ENCODE measurements at regions not wholly inside any gene's neighbourhood (a gene's known extent, or its start where the extent isn't known, plus 50 kb on each side); places are given as distances from the start of the nearest gene placed in this dataset.
"Not testable (repeated sequence)": the region's sequence is repeated elsewhere in the genome, so short reads cannot be mapped to it uniquely, and the experiment has no call there.

GRCh38 chr2:109722026-109722425 is 72.1 kb upstream of the RGPD5 start:
- no peaks in the 10 kb centered on the region for H3K36me3 ChIP-seq
- no peaks in the 10 kb centered on the region for H3K9me3 ChIP-seq
- DNase-seq (ENCODE audit: low spot score) (no peak), ATAC-seq (ENCODE audit: insufficient number of reproducible peaks, low FRiP score, low read depth) (no peak)
- TF ChIP-seq, protein P1, sequence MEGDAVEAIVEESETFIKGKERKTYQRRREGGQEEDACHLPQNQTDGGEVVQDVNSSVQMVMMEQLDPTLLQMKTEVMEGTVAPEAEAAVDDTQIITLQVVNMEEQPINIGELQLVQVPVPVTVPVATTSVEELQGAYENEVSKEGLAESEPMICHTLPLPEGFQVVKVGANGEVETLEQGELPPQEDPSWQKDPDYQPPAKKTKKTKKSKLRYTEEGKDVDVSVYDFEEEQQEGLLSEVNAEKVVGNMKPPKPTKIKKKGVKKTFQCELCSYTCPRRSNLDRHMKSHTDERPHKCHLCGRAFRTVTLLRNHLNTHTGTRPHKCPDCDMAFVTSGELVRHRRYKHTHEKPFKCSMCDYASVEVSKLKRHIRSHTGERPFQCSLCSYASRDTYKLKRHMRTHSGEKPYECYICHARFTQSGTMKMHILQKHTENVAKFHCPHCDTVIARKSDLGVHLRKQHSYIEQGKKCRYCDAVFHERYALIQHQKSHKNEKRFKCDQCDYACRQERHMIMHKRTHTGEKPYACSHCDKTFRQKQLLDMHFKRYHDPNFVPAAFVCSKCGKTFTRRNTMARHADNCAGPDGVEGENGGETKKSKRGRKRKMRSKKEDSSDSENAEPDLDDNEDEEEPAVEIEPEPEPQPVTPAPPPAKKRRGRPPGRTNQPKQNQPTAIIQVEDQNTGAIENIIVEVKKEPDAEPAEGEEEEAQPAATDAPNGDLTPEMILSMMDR (IDR thresholded peaks at IDR 0.05) = no peak
- H3K27me3 ChIP-seq (replicated peaks; ENCODE audit: insufficient read depth) = no peaks in the 10 kb centered on the region
- no peak overlapping the region for H3K27ac ChIP-seq
- no peak overlapping the region for H3K4me3 ChIP-seq
- H3K4me1 ChIP-seq (ENCODE audit: control insufficient read depth in 1 of 2, low read depth in 2 of 2) = no peaks in the 10 kb centered on the region

DNA sequence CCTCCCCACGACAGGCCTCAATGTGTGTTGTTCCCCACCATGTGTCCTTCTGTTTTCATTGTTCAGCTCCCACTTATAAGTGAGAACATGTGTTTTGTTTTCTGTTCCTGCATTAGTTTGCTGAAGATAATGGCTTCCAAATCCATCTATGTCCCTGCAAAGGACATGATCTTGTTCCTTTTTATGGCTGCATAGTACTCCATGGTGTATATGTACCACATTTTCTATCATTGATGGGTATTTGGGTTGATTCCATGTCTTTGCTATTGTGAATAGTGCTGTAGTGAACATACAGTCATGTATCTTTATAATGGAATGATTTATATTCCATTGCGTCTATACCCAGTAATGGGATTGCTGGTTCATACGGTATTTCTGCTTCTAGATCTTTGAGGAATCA is 71.5 kb upstream of the RGPD5 start:
- DNase-seq (ENCODE audit: low spot score); ATAC-seq (ENCODE audit: insufficient number of reproducible peaks, low FRiP score, low read depth); H3K4me1 ChIP-seq (ENCODE audit: control insufficient read depth in 1 of 2, low read depth in 2 of 2); H3K36me3 ChIP-seq; H3K9me3 ChIP-seq; H3K27ac ChIP-seq; H3K4me3 ChIP-seq; H3K27me3 ChIP-seq (replicated peaks; ENCODE audit: insufficient read depth): not testable (repeated sequence)

GRCh38 chr2:109723153-109723552 is 71.0 kb upstream of the RGPD5 start:
- H3K4me1 ChIP-seq (ENCODE audit: control insufficient read depth in 1 of 2, low read depth in 2 of 2); H3K9me3 ChIP-seq; DNase-seq (ENCODE audit: low spot score); H3K4me3 ChIP-seq; H3K27ac ChIP-seq; ATAC-seq (ENCODE audit: insufficient number of reproducible peaks, low FRiP score, low read depth); H3K27me3 ChIP-seq (replicated peaks; ENCODE audit: insufficient read depth); H3K36me3 ChIP-seq: not testable (repeated sequence)

GRCh38 chr2:109724533-109725460 is 69.3 kb upstream of the RGPD5 start:
- Histone ChIP-seq H3K4me3 (no peak overlapping the region), H3K9me3 (no peaks in the 10 kb centered on the region), H3K27me3 (replicated peaks; ENCODE audit: insufficient read depth) (no peaks in the 10 kb centered on the region), H3K4me1 (ENCODE audit: control insufficient read depth in 1 of 2, low read depth in 2 of 2) (no peaks in the 10 kb centered on the region), H3K27ac (no peak overlapping the region), H3K36me3 (no peaks in the 10 kb centered on the region)
- DNase-seq (ENCODE audit: low spot score) (no peak), ATAC-seq (ENCODE audit: insufficient number of reproducible peaks, low FRiP score, low read depth) (no peak)
- TF ChIP-seq, protein P1 (IDR thresholded peaks at IDR 0.05) = no peak

GRCh38 chr2:109726379-109727270 is 67.5 kb upstream of the RGPD5 start:
- TF ChIP-seq, protein P1 (IDR thresholded peaks at IDR 0.05) = no peak
- ATAC-seq (ENCODE audit: insufficient number of reproducible peaks, low FRiP score, low read depth) = no peak
- no peak overlapping the region for H3K27ac ChIP-seq
- H3K4me1 ChIP-seq (ENCODE audit: control insufficient read depth in 1 of 2, low read depth in 2 of 2) = no peaks in the 10 kb centered on the region
- no peaks in the 10 kb centered on the region for H3K27me3 ChIP-seq (replicated peaks; ENCODE audit: insufficient read depth)
- H3K9me3 ChIP-seq = no peaks in the 10 kb centered on the region
- no peak for DNase-seq (ENCODE audit: low spot score)
- H3K4me3 ChIP-seq = no peak overlapping the region
- no peaks in the 10 kb centered on the region for H3K36me3 ChIP-seq

DNA sequence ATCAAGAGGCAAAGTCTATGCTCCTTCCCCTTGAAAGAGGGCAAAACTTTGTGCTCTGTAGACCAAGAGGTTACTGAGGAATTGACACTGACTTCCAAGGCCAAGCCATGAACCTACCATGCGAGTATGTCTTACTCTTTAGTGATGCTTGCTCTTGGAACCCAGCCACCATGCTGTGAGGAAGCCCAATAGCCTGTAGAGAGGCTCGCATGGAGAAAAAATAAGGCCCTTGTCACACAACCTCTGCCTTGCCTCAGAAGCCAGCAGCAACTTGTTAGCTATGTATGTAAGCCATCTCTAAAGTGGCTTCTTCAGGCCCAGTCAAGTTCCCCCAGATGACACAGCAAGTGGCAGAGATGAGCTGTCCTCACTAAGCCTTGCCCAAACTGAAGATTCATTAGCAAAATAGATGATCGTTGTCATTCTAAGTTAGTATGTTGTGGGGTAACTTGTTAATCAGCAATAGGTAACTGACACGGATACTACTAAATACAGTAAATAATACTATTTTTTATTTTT is 66.1 kb upstream of the RGPD5 start:
- ATAC-seq (ENCODE audit: insufficient number of reproducible peaks, low FRiP score, low read depth) = no peak
- Histone ChIP-seq H3K27me3 (replicated peaks; ENCODE audit: insufficient read depth) (no peaks in the 10 kb centered on the region), H3K36me3 (no peaks in the 10 kb centered on the region), H3K4me1 (ENCODE audit: control insufficient read depth in 1 of 2, low read depth in 2 of 2) (no peaks in the 10 kb centered on the region), H3K9me3 (no peaks in the 10 kb centered on the region), H3K4me3 (no peak overlapping the region), H3K27ac (no peak overlapping the region)
- TF ChIP-seq, protein P1 (IDR thresholded peaks at IDR 0.05) = no peak
- DNase-seq (ENCODE audit: low spot score) = no peak

GRCh38 chr2:109733746-109734145 is 60.4 kb upstream of the RGPD5 start:
- not testable (repeated sequence) for H3K4me3 ChIP-seq; H3K27me3 ChIP-seq (replicated peaks; ENCODE audit: insufficient read depth); DNase-seq (ENCODE audit: low spot score); H3K9me3 ChIP-seq; H3K36me3 ChIP-seq; H3K27ac ChIP-seq; H3K4me1 ChIP-seq (ENCODE audit: control insufficient read depth in 1 of 2, low read depth in 2 of 2); ATAC-seq (ENCODE audit: insufficient number of reproducible peaks, low FRiP score, low read depth)
